ENCODE measurements at regions not wholly inside any gene's neighbourhood (a gene's known extent, or its start where the extent isn't known, plus 50 kb on each side); places are given as distances from the start of the nearest gene placed in this dataset.
A peak's percentile ranks its signal among the peaks of the same experiment; 100 is the strongest.

DNA sequence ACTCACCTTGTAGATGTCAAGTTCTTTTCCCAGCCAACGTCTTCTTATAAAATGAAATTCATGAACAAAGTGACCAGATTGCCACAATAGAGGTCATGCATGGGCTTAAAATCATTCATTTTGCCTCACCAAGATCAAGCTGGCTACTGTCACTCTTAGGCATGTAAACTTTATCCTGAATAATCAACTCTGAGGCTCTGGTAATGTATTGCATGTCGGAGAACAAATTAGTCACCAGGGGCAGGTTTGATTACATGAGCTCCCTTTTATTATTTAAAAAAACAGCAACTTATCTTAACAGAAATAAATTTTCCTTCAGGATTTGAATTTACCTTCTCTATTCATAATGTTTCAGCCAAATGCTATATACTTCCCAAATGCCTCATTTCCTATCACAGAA lies 112.9 kb upstream of the SP4 start (continued):
- no peak for TF ChIP-seq AR (CRISPR knock-in tag; IDR thresholded peaks at IDR 0.05)
- no peak for TF ChIP-seq ZNF263 (CRISPR knock-in tag; IDR thresholded peaks at IDR 0.05; ENCODE audit: low read depth)
- TF ChIP-seq ZNF317 (CRISPR knock-in tag; IDR thresholded peaks at IDR 0.05; ENCODE audit: borderline replicate concordance, low read depth), result no peak
- no peak for TF ChIP-seq PREB (CRISPR knock-in tag; IDR thresholded peaks at IDR 0.05; ENCODE audit: borderline replicate concordance)
- no peak for TF ChIP-seq ZNF396 (CRISPR knock-in tag; IDR thresholded peaks at IDR 0.05; ENCODE audit: borderline replicate concordance)

DNA sequence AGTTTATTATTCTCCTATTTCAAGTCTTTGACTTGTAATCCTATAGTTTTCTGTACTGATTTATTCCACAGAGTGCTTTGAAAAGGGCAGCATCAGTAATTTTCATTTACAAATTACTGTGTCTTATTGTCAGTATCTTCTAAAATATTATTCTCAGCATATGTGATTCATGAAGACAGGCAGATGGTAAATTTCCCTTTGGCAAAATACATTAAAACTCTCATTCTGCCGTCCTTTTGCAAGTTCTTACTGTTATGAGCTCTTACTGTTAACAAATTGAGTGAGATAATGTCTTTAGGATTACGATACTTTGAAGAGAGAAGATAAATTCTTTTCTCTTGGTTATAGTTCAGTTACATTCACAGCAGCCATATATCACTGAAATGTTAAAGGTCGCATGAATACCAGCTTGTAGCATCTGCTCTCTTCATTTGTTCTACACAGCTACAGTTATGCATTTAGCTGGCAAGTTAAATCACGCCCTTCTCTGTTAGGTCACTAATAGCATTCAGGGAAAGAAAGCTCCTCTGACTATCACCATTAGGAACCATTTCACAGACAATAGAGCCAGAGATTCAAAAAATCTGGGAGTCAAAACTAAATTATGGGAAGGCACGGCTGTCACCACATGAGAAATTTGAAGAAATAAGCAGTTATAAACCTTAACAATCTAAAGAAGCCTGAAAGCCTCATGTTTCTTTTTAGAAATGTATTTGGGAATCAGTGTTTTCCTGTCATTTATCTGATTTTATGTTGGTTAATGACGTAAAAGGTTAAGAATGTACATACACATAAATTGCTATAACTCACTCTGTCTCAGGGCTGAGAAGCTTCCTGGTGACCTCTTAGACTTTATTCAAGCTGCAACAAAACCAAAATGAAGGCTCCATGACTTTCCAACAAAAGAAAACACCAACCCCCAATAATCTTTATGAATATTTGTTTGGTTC lies 109.6 kb upstream of the SP4 start:
- POLR2A ChIA-PET, result interaction anchor here (0.5 kb wide), 1 partner anchor 16 kb away, joined by 3 read pairs; no protein-coding TSS in a partner anchor
- no peaks in the 10 kb centered on the region; the same call in 1 of the 2 replicates for H3K9me3 Mint-ChIP-seq
- DNase-seq (ENCODE audit: low spot score) (no peak), ATAC-seq (peak; percentile 32; the same call in 1 of the 2 replicates)
- H3K4me3 Mint-ChIP-seq, result no peak overlapping the region
- H3K27ac Mint-ChIP-seq, result no peak overlapping the region; the same call in 1 of the 2 replicates
- H3K4me1 Mint-ChIP-seq, result peaks cover 22% of the 10 kb centered on the region
- no peak for TF ChIP-seq ZNF263 (CRISPR knock-in tag; IDR thresholded peaks at IDR 0.05; ENCODE audit: low read depth)
- TF ChIP-seq HMGXB4 (CRISPR knock-in tag; IDR thresholded peaks at IDR 0.05), result no peak
- no peak for TF ChIP-seq ZNF219 (CRISPR knock-in tag; IDR thresholded peaks at IDR 0.05; ENCODE audit: borderline replicate concordance)
- TF ChIP-seq ELF4 (CRISPR knock-in tag; IDR thresholded peaks at IDR 0.05; ENCODE audit: low read depth), result no peak
- TF ChIP-seq, protein P1, sequence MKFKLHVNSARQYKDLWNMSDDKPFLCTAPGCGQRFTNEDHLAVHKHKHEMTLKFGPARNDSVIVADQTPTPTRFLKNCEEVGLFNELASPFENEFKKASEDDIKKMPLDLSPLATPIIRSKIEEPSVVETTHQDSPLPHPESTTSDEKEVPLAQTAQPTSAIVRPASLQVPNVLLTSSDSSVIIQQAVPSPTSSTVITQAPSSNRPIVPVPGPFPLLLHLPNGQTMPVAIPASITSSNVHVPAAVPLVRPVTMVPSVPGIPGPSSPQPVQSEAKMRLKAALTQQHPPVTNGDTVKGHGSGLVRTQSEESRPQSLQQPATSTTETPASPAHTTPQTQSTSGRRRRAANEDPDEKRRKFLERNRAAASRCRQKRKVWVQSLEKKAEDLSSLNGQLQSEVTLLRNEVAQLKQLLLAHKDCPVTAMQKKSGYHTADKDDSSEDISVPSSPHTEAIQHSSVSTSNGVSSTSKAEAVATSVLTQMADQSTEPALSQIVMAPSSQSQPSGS (CRISPR knock-in tag; IDR thresholded peaks at IDR 0.05; ENCODE audit: borderline replicate concordance, low read depth), result no peak
- TF ChIP-seq, protein P2, sequence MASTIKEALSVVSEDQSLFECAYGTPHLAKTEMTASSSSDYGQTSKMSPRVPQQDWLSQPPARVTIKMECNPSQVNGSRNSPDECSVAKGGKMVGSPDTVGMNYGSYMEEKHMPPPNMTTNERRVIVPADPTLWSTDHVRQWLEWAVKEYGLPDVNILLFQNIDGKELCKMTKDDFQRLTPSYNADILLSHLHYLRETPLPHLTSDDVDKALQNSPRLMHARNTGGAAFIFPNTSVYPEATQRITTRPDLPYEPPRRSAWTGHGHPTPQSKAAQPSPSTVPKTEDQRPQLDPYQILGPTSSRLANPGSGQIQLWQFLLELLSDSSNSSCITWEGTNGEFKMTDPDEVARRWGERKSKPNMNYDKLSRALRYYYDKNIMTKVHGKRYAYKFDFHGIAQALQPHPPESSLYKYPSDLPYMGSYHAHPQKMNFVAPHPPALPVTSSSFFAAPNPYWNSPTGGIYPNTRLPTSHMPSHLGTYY (CRISPR knock-in tag; IDR thresholded peaks at IDR 0.05), result no peak
- no peak for TF ChIP-seq SP1 (CRISPR knock-in tag; conservative IDR thresholded peaks at IDR 0.05)
- TF ChIP-seq, protein P3, sequence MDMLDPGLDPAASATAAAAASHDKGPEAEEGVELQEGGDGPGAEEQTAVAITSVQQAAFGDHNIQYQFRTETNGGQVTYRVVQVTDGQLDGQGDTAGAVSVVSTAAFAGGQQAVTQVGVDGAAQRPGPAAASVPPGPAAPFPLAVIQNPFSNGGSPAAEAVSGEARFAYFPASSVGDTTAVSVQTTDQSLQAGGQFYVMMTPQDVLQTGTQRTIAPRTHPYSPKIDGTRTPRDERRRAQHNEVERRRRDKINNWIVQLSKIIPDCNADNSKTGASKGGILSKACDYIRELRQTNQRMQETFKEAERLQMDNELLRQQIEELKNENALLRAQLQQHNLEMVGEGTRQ (CRISPR knock-in tag; IDR thresholded peaks at IDR 0.05), result no peak
- TF ChIP-seq SMAD3 (CRISPR knock-in tag; IDR thresholded peaks at IDR 0.05; ENCODE audit: borderline replicate concordance), result no peak
- TF ChIP-seq ETV6 (CRISPR knock-in tag; IDR thresholded peaks at IDR 0.05), result no peak
- no peak for TF ChIP-seq ZNF317 (CRISPR knock-in tag; IDR thresholded peaks at IDR 0.05; ENCODE audit: borderline replicate concordance, low read depth)
- TF ChIP-seq USF1 (CRISPR knock-in tag; IDR thresholded peaks at IDR 0.05), result no peak
- no peak for TF ChIP-seq EMX1 (CRISPR knock-in tag; IDR thresholded peaks at IDR 0.05)
- TF ChIP-seq NFYB (CRISPR knock-in tag; conservative IDR thresholded peaks at IDR 0.05; ENCODE audit: low read depth), result no peak
- no peak for TF ChIP-seq TP53 (CRISPR knock-in tag; IDR thresholded peaks at IDR 0.05)
- H3K36me3 Mint-ChIP-seq, result no peaks in the 10 kb centered on the region
- no peaks in the 10 kb centered on the region; the same call in 1 of the 2 replicates for H3K27me3 Mint-ChIP-seq (ENCODE audit: low read depth)
- CTCF ChIA-PET, result no interaction called here
